ENCODE measurements at regions not wholly inside any gene's neighbourhood (a gene's known extent, or its start where the extent isn't known, plus 50 kb on each side); places are given as distances from the start of the nearest gene placed in this dataset.

GRCh38 chr10:131448883-131449282 is 137.4 kb upstream of the TCERG1L start:
- DNase-seq (ENCODE audit: extremely low spot score) = no peak
- Histone ChIP-seq H3K27ac (replicated peaks in 1 of 4) (no peak overlapping the region), H3K9me3 (no peaks in the 10 kb centered on the region), H3K4me1 (peaks cover 0 to 8% (median 5%) of the 10 kb centered on the region in 4 donors), H3K4me3 (no peak overlapping the region), H3K36me3 (no peaks in the 10 kb centered on the region), H3K27me3 (peaks cover 0 to 61% (median 7%) of the 10 kb centered on the region in 4 donors)
- TF ChIP-seq POLR2AphosphoS5 (IDR thresholded peaks at IDR 0.05) (no peak), EP300 (IDR thresholded peaks at IDR 0.05) (no peak), POLR2A (IDR thresholded peaks at IDR 0.05; ENCODE audit: low read depth) (no peak), CTCF (IDR thresholded peaks at IDR 0.05) (no peak)
- intact Hi-C loops (cut with DNase I) = no loop called here
- WGBS = 94% methylated on average over 14 of the region's 14 CpGs

GRCh38 chr10:131450216-131450765 is 138.8 kb upstream of the TCERG1L start:
- TF ChIP-seq CTCF (IDR thresholded peaks at IDR 0.05) (no peak), EP300 (IDR thresholded peaks at IDR 0.05) (no peak), POLR2AphosphoS5 (IDR thresholded peaks at IDR 0.05) (no peak), POLR2A (IDR thresholded peaks at IDR 0.05; ENCODE audit: low read depth) (no peak)
- H3K36me3 ChIP-seq = no peaks in the 10 kb centered on the region
- H3K27ac ChIP-seq (replicated peaks in 1 of 4) = no peak overlapping the region
- H3K4me1 ChIP-seq = peaks cover 0 to 10% (median 8%) of the 10 kb centered on the region in 4 donors
- WGBS = 80% methylated on average over 6 of the region's 7 CpGs
- intact Hi-C loops (cut with DNase I) = loop anchor here (5.0 to 10.0 kb wide), 2 partner anchors 337 to 425 kb away; no protein-coding TSS in a partner anchor
- H3K4me3 ChIP-seq = no peak overlapping the region
- H3K9me3 ChIP-seq = no peaks in the 10 kb centered on the region
- peaks cover 0 to 60% (median 15%) of the 10 kb centered on the region in 4 donors for H3K27me3 ChIP-seq
- no peak for DNase-seq (ENCODE audit: extremely low spot score)

DNA sequence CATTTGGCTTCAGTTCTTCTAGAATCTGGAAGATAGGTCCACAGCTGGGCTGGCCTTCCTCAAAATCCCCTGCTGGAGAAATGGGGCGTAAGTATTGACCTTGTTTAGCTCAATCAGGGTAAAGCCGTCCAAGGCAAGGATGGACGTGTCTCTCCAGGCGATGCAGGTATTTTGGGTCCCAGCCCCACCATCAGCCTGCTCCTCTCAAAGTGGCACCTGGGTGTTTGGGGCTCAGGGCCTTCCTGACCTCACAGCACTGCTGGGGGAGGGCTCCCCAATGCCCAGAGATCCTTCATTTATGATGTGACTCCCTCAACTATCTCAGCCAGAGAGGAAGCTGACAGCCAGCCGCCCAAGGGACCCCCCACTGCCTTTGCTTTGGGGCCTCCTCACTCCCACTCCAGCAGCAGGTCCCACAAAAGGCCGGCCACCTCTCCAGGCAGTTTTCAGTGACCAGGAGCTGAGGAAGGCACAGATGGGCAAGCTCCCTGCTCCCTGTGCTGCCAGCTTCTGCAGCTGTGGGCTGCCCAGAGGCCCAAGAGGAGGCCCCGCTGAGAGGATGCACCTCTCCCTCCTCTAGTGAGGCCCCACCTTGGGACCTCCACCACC is 140.0 kb upstream of the TCERG1L start:
- H3K4me1 ChIP-seq = peaks cover 0 to 10% (median 8%) of the 10 kb centered on the region in 4 donors
- no peak for DNase-seq (ENCODE audit: extremely low spot score)
- no peak overlapping the region for H3K4me3 ChIP-seq
- no peak for TF ChIP-seq CTCF (IDR thresholded peaks at IDR 0.05)
- intact Hi-C loops (cut with DNase I) = loop anchor here (5.0 to 10.0 kb wide), 2 partner anchors 336 to 423 kb away; no protein-coding TSS in a partner anchor
- WGBS = 91% methylated on average over 6 of the region's 7 CpGs
- H3K36me3 ChIP-seq = no peaks in the 10 kb centered on the region
- peaks cover 0 to 59% (median 16%) of the 10 kb centered on the region in 4 donors for H3K27me3 ChIP-seq
- H3K27ac ChIP-seq (replicated peaks in 1 of 4) = no peak overlapping the region
- H3K9me3 ChIP-seq = no peaks in the 10 kb centered on the region

- Histone ChIP-seq H3K4me3 (peak overlapping the region; percentile 28 to 46 (median 32)), H3K36me3 (no peaks in the 10 kb centered on the region), H3K27ac (replicated peaks in 1 of 4) (no peak overlapping the region), H3K4me1 (peaks cover 0 to 10% (median 8%) of the 10 kb centered on the region in 4 donors), H3K9me3 (no peaks in the 10 kb centered on the region), H3K27me3 (peaks cover 0 to 69% (median 16%) of the 10 kb centered on the region in 4 donors)
- 63% methylated on average over 22 of the region's 33 CpGs for WGBS
- no peak for DNase-seq (ENCODE audit: extremely low spot score)
- intact Hi-C loops (cut with DNase I) = loop anchor here (5.0 to 10.0 kb wide), 2 partner anchors 334 to 422 kb away; no protein-coding TSS in a partner anchor
- TF ChIP-seq EP300 (IDR thresholded peaks at IDR 0.05) (no peak), CTCF (IDR thresholded peaks at IDR 0.05) (no peak), POLR2A (IDR thresholded peaks at IDR 0.05; ENCODE audit: low read depth) (no peak), POLR2AphosphoS5 (IDR thresholded peaks at IDR 0.05) (no peak)
These were observed 141.6 kb upstream of the TCERG1L start for GRCh38 chr10:131452926-131453720.
